H9 (cell line): ENCODE measurements at regions not wholly inside any gene's neighbourhood (a gene's known extent, or its start where the extent isn't known, plus 50 kb on each side); places are given as distances from the start of the nearest gene placed in this dataset.

ENCODE experiments used
- DNase-seq: peaks from one replicate; pipeline ENCODE4 v3.0.0-alpha.2; 2017
- H2AFZ ChIP-seq: one replicate; pipeline ENCODE4 v1.6.1; 2013; ENCODE audit warnings: mild to moderate bottlenecking, low read length, control low read depth, moderate library complexity
- H2AK5ac ChIP-seq: 2 replicates; pipeline ENCODE4 v1.6.1; 2013; ENCODE audit warnings: low read length, control low read depth, mixed read lengths; ENCODE audit not compliant: insufficient read length
- H2BK120ac ChIP-seq: one replicate; pipeline ENCODE4 v1.6.1; 2013; ENCODE audit warnings: low read depth, mild to moderate bottlenecking, low read length, control low read depth, inconsistent platforms; ENCODE audit not compliant: poor library complexity, severe bottlenecking
- H2BK12ac ChIP-seq: 2 replicates; pipeline ENCODE4 v1.6.1; 2013; ENCODE audit warnings: low read length, control low read depth, mixed read lengths, low read depth; ENCODE audit not compliant: insufficient read length
- H2BK15ac ChIP-seq: 2 replicates; pipeline ENCODE4 v1.6.1; 2013; ENCODE audit warnings: low read depth, low read length, control low read depth
- H2BK20ac ChIP-seq: one replicate; pipeline ENCODE4 v1.6.1; 2013; ENCODE audit warnings: low read depth, mild to moderate bottlenecking, low read length, control low read depth, inconsistent platforms; ENCODE audit not compliant: poor library complexity, severe bottlenecking
- H2BK5ac ChIP-seq: 2 replicates; pipeline ENCODE4 v1.6.1; 2013; ENCODE audit warnings: low read length, control low read depth, mixed read lengths; ENCODE audit not compliant: insufficient read length
- H3K14ac ChIP-seq: 2 replicates; pipeline ENCODE4 v1.6.1; 2013; ENCODE audit warnings: low read length, control low read depth; ENCODE audit not compliant: insufficient read depth
- H3K18ac ChIP-seq: 2 replicates; pipeline ENCODE4 v1.6.1; 2013; ENCODE audit warnings: low read depth, mild to moderate bottlenecking, mixed read lengths, low read length, control low read depth; ENCODE audit not compliant: insufficient read length
- H3K23ac ChIP-seq: 2 replicates; pipeline ENCODE4 v1.6.1; 2013; ENCODE audit warnings: low read length, control low read depth, mixed read lengths, low read depth; ENCODE audit not compliant: insufficient read length
- H3K23me2 ChIP-seq: 2 replicates; pipeline ENCODE4 v1.6.1; 2013; ENCODE audit warnings: low read depth, mild to moderate bottlenecking, mixed read lengths, low read length, control low read depth; ENCODE audit not compliant: insufficient read length, poor library complexity, severe bottlenecking
- H3K27ac ChIP-seq: 2 replicates; pipeline ENCODE4 v1.5.1; 2013; ENCODE audit warnings: low read length, control low read depth, mixed read lengths, low read depth; ENCODE audit not compliant: insufficient read length
- H3K27me3 ChIP-seq: 2 replicates; pipeline ENCODE4 v1.6.1; 2013; ENCODE audit warnings: low read length, control low read depth, inconsistent platforms; ENCODE audit not compliant: insufficient read depth
- H3K4ac ChIP-seq: 2 replicates; pipeline ENCODE4 v1.6.1; 2013; ENCODE audit warnings: low read depth, mild to moderate bottlenecking, control low read depth, inconsistent platforms, low read length, moderate library complexity
- H3K4me1 ChIP-seq: 2 replicates; pipeline ENCODE4 v1.6.1; 2013; ENCODE audit warnings: low read length, control low read depth, inconsistent platforms; ENCODE audit not compliant: insufficient read depth
- H3K4me2 ChIP-seq: 2 replicates; pipeline ENCODE4 v1.6.1; 2013; ENCODE audit warnings: low read length, control low read depth, mixed read lengths; ENCODE audit not compliant: insufficient read length, insufficient read depth
- H3K56ac ChIP-seq: 2 replicates; pipeline ENCODE4 v1.6.1; 2013; ENCODE audit warnings: low read depth, mild to moderate bottlenecking, mixed read lengths, low read length, control low read depth; ENCODE audit not compliant: insufficient read length
- H3K79me1 ChIP-seq: 2 replicates; pipeline ENCODE4 v1.6.1; 2013; ENCODE audit warnings: low read depth, mild to moderate bottlenecking, moderate library complexity, low read length, control low read depth, inconsistent platforms; ENCODE audit not compliant: insufficient read depth, poor library complexity, severe bottlenecking
- H3K79me2 ChIP-seq: 2 replicates; pipeline ENCODE4 v1.6.1; 2013; ENCODE audit warnings: low read length, control low read depth, inconsistent platforms; ENCODE audit not compliant: insufficient read depth
- H3K9ac ChIP-seq: 2 replicates; pipeline ENCODE4 v1.6.1; 2013; ENCODE audit warnings: low read length, control low read depth, mixed read lengths; ENCODE audit not compliant: insufficient read length; ENCODE audit errors: extremely low read depth
- H3K9me3 ChIP-seq: one replicate; pipeline ENCODE4 v1.6.1; 2013; ENCODE audit warnings: low read depth, low read length, inconsistent platforms; ENCODE audit not compliant: control insufficient read depth
- H3T11ph ChIP-seq: one replicate; pipeline ENCODE4 v1.6.1; 2013; ENCODE audit warnings: mild to moderate bottlenecking, low read length, control low read depth, inconsistent platforms
- H4K20me1 ChIP-seq: one replicate; pipeline ENCODE4 v1.6.1; 2013; ENCODE audit not compliant: control insufficient read depth, insufficient read length, insufficient read depth
- H4K5ac ChIP-seq: 2 replicates; pipeline ENCODE4 v1.6.1; 2013; ENCODE audit warnings: low read depth, mild to moderate bottlenecking, mixed read lengths, low read length, control low read depth; ENCODE audit not compliant: insufficient read length
- H4K8ac ChIP-seq: replicated peaks from 2 replicates; pipeline ENCODE4 v1.6.1; 2013; ENCODE audit warnings: low read length, control low read depth, mixed read lengths, low read depth; ENCODE audit not compliant: insufficient read length
- H4K91ac ChIP-seq: 2 replicates; pipeline ENCODE4 v1.6.1; 2013; ENCODE audit warnings: low read depth, mild to moderate bottlenecking, moderate library complexity, mixed read lengths, low read length, control low read depth; ENCODE audit not compliant: insufficient read length
- H3K27ac Mint-ChIP-seq, 3 experiments: 2 replicates in 2 of 3; 3 replicates in 1 of 3; pipeline ENCODE4 v1.8.0; 2020 to 2021; ENCODE audit warnings: mixed read lengths in 3 of 3, mild to moderate bottlenecking in 1 of 3, moderate library complexity in 1 of 3
- H3K27me3 Mint-ChIP-seq: 2 replicates; pipeline ENCODE4 v1.8.0; 2021; ENCODE audit warnings: low read depth, mild to moderate bottlenecking, moderate library complexity, mixed read lengths
- H3K36me3 Mint-ChIP-seq, 3 experiments: 2 replicates in 2 of 3; 3 replicates in 1 of 3; pipeline ENCODE4 v1.8.0; 2020 to 2021; ENCODE audit warnings: low read depth in 3 of 3, mixed read lengths in 3 of 3; ENCODE audit not compliant: insufficient read depth in 1 of 3
- H3K4me1 Mint-ChIP-seq, 2 experiments: 2 replicates each; pipeline ENCODE4 v1.8.0; 2020; ENCODE audit warnings: mixed read lengths in 2 of 2
- H3K4me3 Mint-ChIP-seq, 2 experiments: 2 replicates in 1 of 2; 3 replicates in 1 of 2; pipeline ENCODE4 v1.8.0; 2020 to 2021; ENCODE audit warnings: mild to moderate bottlenecking in 2 of 2, mixed read lengths in 2 of 2, moderate library complexity in 1 of 2
- H3K9me3 Mint-ChIP-seq, 2 experiments: 2 replicates in 1 of 2; 3 replicates in 1 of 2; pipeline ENCODE4 v1.8.0; 2020; ENCODE audit warnings: mild to moderate bottlenecking in 2 of 2, mixed read lengths in 2 of 2, moderate library complexity in 1 of 2
- WGBS: extraction: QIAGEN DNeasy Blood & Tissue Kit; methylation state at CpG from one replicate; pipeline ENCODE4 v1.1.7; 2013; ENCODE audit warnings: missing lambda C conversion rate, low lambda C conversion rate, mixed read lengths; ENCODE audit not compliant: insufficient read length; ENCODE audit errors: extremely low coverage; 5-methylcytosine and 5-hydroxymethylcytosine counted together
- TF ChIP-seq, protein P1 (sequence below): fragments of 200-600 bp; sonication (generic); conservative IDR thresholded peaks from 3 replicates; pipeline ENCODE4 v1.8.0; 2021; ENCODE audit warnings: antibody characterized with exemption, mild to moderate bottlenecking

DNA sequence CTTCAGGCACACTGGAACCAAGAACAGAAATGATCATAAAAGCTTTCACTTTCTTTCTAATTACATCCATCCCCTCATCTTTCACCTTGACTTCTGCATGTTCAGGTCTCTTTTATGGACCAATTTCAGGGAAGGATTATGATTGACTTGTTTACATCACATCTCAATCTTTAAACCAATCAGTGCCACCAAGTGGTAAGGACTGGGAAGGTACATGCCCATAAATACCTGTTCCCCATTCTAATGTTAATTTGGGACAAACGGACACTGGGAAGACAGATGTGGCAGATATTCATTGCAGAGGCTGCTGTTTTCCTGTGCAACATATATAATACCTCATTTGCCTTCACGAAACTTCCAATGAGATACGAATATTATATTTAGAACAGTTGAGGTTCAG is 978.1 kb downstream of the GALC start:
- H2BK12ac ChIP-seq: no peak overlapping the region
- no peaks in the 10 kb centered on the region for H3K36me3 Mint-ChIP-seq
- H3K4me2 ChIP-seq: no peak overlapping the region
- TF ChIP-seq, protein P1, sequence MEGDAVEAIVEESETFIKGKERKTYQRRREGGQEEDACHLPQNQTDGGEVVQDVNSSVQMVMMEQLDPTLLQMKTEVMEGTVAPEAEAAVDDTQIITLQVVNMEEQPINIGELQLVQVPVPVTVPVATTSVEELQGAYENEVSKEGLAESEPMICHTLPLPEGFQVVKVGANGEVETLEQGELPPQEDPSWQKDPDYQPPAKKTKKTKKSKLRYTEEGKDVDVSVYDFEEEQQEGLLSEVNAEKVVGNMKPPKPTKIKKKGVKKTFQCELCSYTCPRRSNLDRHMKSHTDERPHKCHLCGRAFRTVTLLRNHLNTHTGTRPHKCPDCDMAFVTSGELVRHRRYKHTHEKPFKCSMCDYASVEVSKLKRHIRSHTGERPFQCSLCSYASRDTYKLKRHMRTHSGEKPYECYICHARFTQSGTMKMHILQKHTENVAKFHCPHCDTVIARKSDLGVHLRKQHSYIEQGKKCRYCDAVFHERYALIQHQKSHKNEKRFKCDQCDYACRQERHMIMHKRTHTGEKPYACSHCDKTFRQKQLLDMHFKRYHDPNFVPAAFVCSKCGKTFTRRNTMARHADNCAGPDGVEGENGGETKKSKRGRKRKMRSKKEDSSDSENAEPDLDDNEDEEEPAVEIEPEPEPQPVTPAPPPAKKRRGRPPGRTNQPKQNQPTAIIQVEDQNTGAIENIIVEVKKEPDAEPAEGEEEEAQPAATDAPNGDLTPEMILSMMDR: peak; percentile 47; the same call in 2 of the 3 replicates
- no peak overlapping the region for H2BK20ac ChIP-seq
- no peak overlapping the region for H2BK15ac ChIP-seq
- H3K79me2 ChIP-seq: no peaks in the 10 kb centered on the region
- no peak overlapping the region for H2AK5ac ChIP-seq
- no peaks in the 10 kb centered on the region for H3K9me3 ChIP-seq
- H3K18ac ChIP-seq: no peak overlapping the region
- H3K9me3 Mint-ChIP-seq: peaks cover 0 to 3% of the 10 kb centered on the region in 2 experiments; a peak in 1 of 5 replicates
- no CpG with 5 or more reads among the region's 3 CpGs for WGBS
- no peak overlapping the region for H3K4ac ChIP-seq
- H2AFZ ChIP-seq: no peak overlapping the region
- no peaks in the 10 kb centered on the region for H3K23me2 ChIP-seq
- H3K14ac ChIP-seq: no peak overlapping the region
- no peak overlapping the region for H4K8ac ChIP-seq
- H3T11ph ChIP-seq: no peak overlapping the region
- H3K27ac ChIP-seq: no peak overlapping the region
- H3K27ac Mint-ChIP-seq: no peak overlapping the region
- no peak overlapping the region for H4K91ac ChIP-seq
- H3K27me3 ChIP-seq: no peaks in the 10 kb centered on the region
- peaks cover 13 to 16% of the 10 kb centered on the region in 2 experiments for H3K4me1 Mint-ChIP-seq
- no peaks in the 10 kb centered on the region for H4K20me1 ChIP-seq
- H3K9ac ChIP-seq: no peak overlapping the region
- no peak overlapping the region for H3K4me3 Mint-ChIP-seq
- H3K23ac ChIP-seq: no peak overlapping the region
- no peak overlapping the region for H2BK120ac ChIP-seq
- no peak overlapping the region for H4K5ac ChIP-seq
- peaks cover 42% of the 10 kb centered on the region for H3K27me3 Mint-ChIP-seq
- H3K79me1 ChIP-seq: no peaks in the 10 kb centered on the region
- DNase-seq: no peak
- H2BK5ac ChIP-seq: no peak overlapping the region
- H3K4me1 ChIP-seq: no peaks in the 10 kb centered on the region; the same call in 1 of the 2 replicates
- H3K56ac ChIP-seq: no peak overlapping the region
